GM23338 (cell line): ENCODE measurements at regions not wholly inside any gene's neighbourhood (a gene's known extent, or its start where the extent isn't known, plus 50 kb on each side); places are given as distances from the start of the nearest gene placed in this dataset.

Source experiments
- ATAC-seq: fragments of 200-7000 bp; cut with Tn5 transposase; 3 replicates; pipeline ENCODE4 v1.9.1; 2020
- DNase-seq: peaks from one replicate; pipeline ENCODE4 v3.0.0-alpha.2; 2015; ENCODE audit warnings: low spot score
- H2AFZ ChIP-seq: fragments of 200-600 bp; sonication (generic); 2 replicates; pipeline ENCODE4 v1.8.0; 2016; ENCODE audit warnings: antibody characterized with exemption, mild to moderate bottlenecking, moderate library complexity
- H3F3A ChIP-seq: fragments of 200-600 bp; sonication (generic); replicated peaks from 2 replicates; pipeline ENCODE4 v1.8.0; 2017; ENCODE audit warnings: antibody characterized with exemption, mixed run types, low read depth
- H3K27ac ChIP-seq: fragments of 200-600 bp; sonication (generic); 2 replicates; pipeline ENCODE4 v1.6.1; 2016; ENCODE audit warnings: low read depth
- H3K27me3 ChIP-seq: fragments of 200-600 bp; sonication (generic); 2 replicates; pipeline ENCODE4 v1.8.0; 2016; ENCODE audit warnings: mild to moderate bottlenecking, mixed run types, moderate library complexity; ENCODE audit not compliant: insufficient read depth
- H3K36me3 ChIP-seq: fragments of 200-600 bp; sonication (generic); 2 replicates; pipeline ENCODE4 v1.8.0; 2016; ENCODE audit warnings: mild to moderate bottlenecking; ENCODE audit not compliant: insufficient read depth
- H3K4me1 ChIP-seq: fragments of 200-600 bp; sonication (generic); 2 replicates; pipeline ENCODE4 v1.8.0; 2016; ENCODE audit warnings: mild to moderate bottlenecking, moderate library complexity; ENCODE audit not compliant: insufficient read depth
- H3K4me2 ChIP-seq: fragments of 200-600 bp; sonication (generic); 2 replicates; pipeline ENCODE4 v1.7.1; 2017; ENCODE audit warnings: mixed run types
- H3K4me3 ChIP-seq: fragments of 200-600 bp; sonication (generic); 2 replicates; pipeline ENCODE4 v1.6.1; 2016; ENCODE audit warnings: mixed run types
- H3K79me2 ChIP-seq: fragments of 200-600 bp; sonication (generic); replicated peaks from 2 replicates; pipeline ENCODE4 v1.8.0; 2017; ENCODE audit warnings: mild to moderate bottlenecking; ENCODE audit not compliant: insufficient read depth
- H3K9me2 ChIP-seq: fragments of 200-600 bp; sonication (generic); 2 replicates; pipeline ENCODE4 v1.8.0; 2017; ENCODE audit not compliant: insufficient read depth
- H4K20me1 ChIP-seq: fragments of 200-600 bp; sonication (generic); replicated peaks from 2 replicates; pipeline ENCODE4 v1.8.0; 2017; ENCODE audit warnings: mild to moderate bottlenecking; ENCODE audit not compliant: insufficient read depth
- H3K27ac Mint-ChIP-seq: 2 replicates; pipeline ENCODE4 v1.8.0; 2020; ENCODE audit warnings: inconsistent platforms, mild to moderate bottlenecking, moderate library complexity, mixed read lengths
- H3K27me3 Mint-ChIP-seq: 3 replicates; pipeline ENCODE4 v1.8.0; 2022; ENCODE audit warnings: low read depth, mild to moderate bottlenecking, moderate library complexity, mixed read lengths, inconsistent platforms; ENCODE audit not compliant: insufficient read depth, poor library complexity
- H3K36me3 Mint-ChIP-seq: 3 replicates; pipeline ENCODE4 v1.8.0; 2021; ENCODE audit warnings: low read depth, mild to moderate bottlenecking, inconsistent platforms, moderate library complexity, mixed read lengths
- H3K4me1 Mint-ChIP-seq: 3 replicates; pipeline ENCODE4 v1.8.0; 2020; ENCODE audit warnings: mild to moderate bottlenecking, inconsistent platforms, mixed read lengths
- H3K4me3 Mint-ChIP-seq: 3 replicates; pipeline ENCODE4 v1.8.0; 2021; ENCODE audit warnings: moderate library complexity, mild to moderate bottlenecking, inconsistent platforms, mixed read lengths
- H3K9me3 Mint-ChIP-seq: 3 replicates; pipeline ENCODE4 v1.8.0; 2020; ENCODE audit warnings: moderate library complexity, mild to moderate bottlenecking, inconsistent platforms, mixed read lengths
- CREB1 ChIP-seq: fragments of 250-450 bp; sonication (Bioruptor Pico); IDR thresholded peaks from 2 replicates; pipeline ENCODE4 v1.5.0; 2020; ENCODE audit warnings: low read depth, mild to moderate bottlenecking, moderate library complexity
- CTCF ChIP-seq, 2 experiments: fragments of 200-600 bp in 1 of 2; sonication (generic) in 1 of 2; conservative IDR thresholded peaks; 2 replicates each; pipeline versions ENCODE4 v1.5.1 to v1.6.1; 2016 to 2017; ENCODE audit warnings: antibody characterized with exemption in 2 of 2, low read depth in 2 of 2, mild to moderate bottlenecking in 2 of 2, moderate library complexity in 1 of 2
- JUNB ChIP-seq: IDR thresholded peaks from one replicate; pipeline ENCODE4 v1.6.1; 2016; ENCODE audit warnings: antibody characterized with exemption; ENCODE audit not compliant: unreplicated experiment
- NANOG ChIP-seq: IDR thresholded peaks from 2 replicates; pipeline ENCODE4 v1.6.1; 2016; ENCODE audit warnings: antibody characterized with exemption, borderline replicate concordance
- REST ChIP-seq: IDR thresholded peaks from one replicate; pipeline ENCODE4 v1.6.1; 2018; ENCODE audit warnings: antibody characterized with exemption; ENCODE audit not compliant: unreplicated experiment

GRCh38 chr4:114286262-114286810 is 306.9 kb upstream of the ARSJ start:
- no peak overlapping the region for H3K27ac ChIP-seq
- H2AFZ ChIP-seq: no peak overlapping the region
- Mint-ChIP-seq H3K4me1 (no peaks in the 10 kb centered on the region), H3K9me3 (peaks cover 5% of the 10 kb centered on the region; the same call in 1 of the 3 replicates), H3K4me3 (no peak overlapping the region), H3K36me3 (no peaks in the 10 kb centered on the region), H3K27me3 (no peaks in the 10 kb centered on the region), H3K27ac (no peak overlapping the region)
- DNase-seq: no peak
- TF ChIP-seq REST: no peak
- TF ChIP-seq NANOG: no peak
- TF ChIP-seq JUNB: no peak
- no peaks in the 10 kb centered on the region for H3F3A ChIP-seq
- H3K4me3 ChIP-seq: no peak overlapping the region
- ATAC-seq: no peak
- H3K27me3 ChIP-seq: no peaks in the 10 kb centered on the region
- H4K20me1 ChIP-seq: no peaks in the 10 kb centered on the region
- H3K79me2 ChIP-seq: no peaks in the 10 kb centered on the region
- H3K4me2 ChIP-seq: no peak overlapping the region
- H3K4me1 ChIP-seq: no peaks in the 10 kb centered on the region
- no peaks in the 10 kb centered on the region for H3K36me3 ChIP-seq
- no peaks in the 10 kb centered on the region for H3K9me2 ChIP-seq

- Mint-ChIP-seq H3K4me3 (no peak overlapping the region), H3K4me1 (no peaks in the 10 kb centered on the region), H3K27ac (no peak overlapping the region), H3K9me3 (peaks cover 8% of the 10 kb centered on the region; the same call in 2 of the 3 replicates), H3K36me3 (no peaks in the 10 kb centered on the region), H3K27me3 (no peaks in the 10 kb centered on the region)
- no peaks in the 10 kb centered on the region for H4K20me1 ChIP-seq
- H3K27ac ChIP-seq: no peak overlapping the region
- no peaks in the 10 kb centered on the region for H3K27me3 ChIP-seq
- no peak overlapping the region for H2AFZ ChIP-seq
- H3F3A ChIP-seq: no peaks in the 10 kb centered on the region
- no peak for ATAC-seq
- no peaks in the 10 kb centered on the region for H3K9me2 ChIP-seq
- H3K79me2 ChIP-seq: no peaks in the 10 kb centered on the region
- H3K4me2 ChIP-seq: no peak overlapping the region
- H3K36me3 ChIP-seq: no peaks in the 10 kb centered on the region
- H3K4me1 ChIP-seq: no peaks in the 10 kb centered on the region
- DNase-seq: no peak
- H3K4me3 ChIP-seq: no peak overlapping the region
- no peak for TF ChIP-seq CTCF (conservative IDR thresholded peaks at IDR 0.05; ENCODE audit: low read depth in 2 of 2)
- no peak for TF ChIP-seq CREB1 (CRISPR knock-in tag)
- TF ChIP-seq REST: no peak
Observed at GRCh38 chr4:114287079-114287696, 307.7 kb upstream of the ARSJ start.
